ENCODE measurements at regions not wholly inside any gene's neighbourhood (a gene's known extent, or its start where the extent isn't known, plus 50 kb on each side); places are given as distances from the start of the nearest gene placed in this dataset.
"Not testable (repeated sequence)": the region's sequence is repeated elsewhere in the genome, so short reads cannot be mapped to it uniquely, and the experiment has no call there.

GRCh38 chr17:33950061-33950460 lies 305.0 kb upstream of the CCL2 start:
- no peak for DNase-seq

DNA sequence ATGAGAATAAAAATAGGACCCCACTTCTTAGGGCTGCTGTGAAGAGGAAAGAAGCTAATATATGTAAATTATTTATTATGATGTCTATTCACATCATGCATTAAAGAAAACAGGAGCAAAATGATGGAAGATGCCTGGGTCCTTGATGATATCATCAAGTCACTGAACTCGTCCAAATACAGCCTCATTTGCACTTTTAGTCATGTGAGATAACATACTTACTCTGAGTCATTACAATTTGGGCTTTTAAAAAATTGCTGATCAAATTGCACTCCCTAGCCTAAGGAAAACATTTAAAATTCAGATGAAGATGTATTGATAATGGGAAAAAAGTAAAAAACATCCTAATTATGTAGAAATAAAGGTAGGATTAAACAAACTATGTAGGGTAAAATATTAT lies 302.7 kb upstream of the CCL2 start:
- no peak for DNase-seq

DNA sequence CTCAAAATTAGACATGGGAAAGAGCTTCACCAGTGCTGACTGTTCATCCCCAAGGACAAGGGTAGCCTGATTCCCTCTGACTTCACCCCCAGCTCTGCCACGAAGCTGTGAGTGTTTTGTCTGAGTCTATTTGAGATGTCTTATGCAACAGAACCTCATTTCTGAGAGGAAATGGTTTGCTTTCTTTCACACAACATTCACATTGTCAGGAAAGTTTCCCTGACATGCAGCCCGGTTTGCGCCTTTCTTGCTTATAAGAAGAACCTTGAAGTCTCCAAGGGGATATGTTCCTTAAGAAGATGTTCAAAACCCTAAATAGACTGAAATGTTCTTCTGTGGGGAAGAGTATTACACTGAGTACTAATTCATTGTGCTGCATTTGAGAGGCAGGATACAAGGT lies 300.5 kb upstream of the CCL2 start:
- no peak for DNase-seq

- no peak for DNase-seq
Measured at GRCh38 chr17:33955461-33955860, 299.6 kb upstream of the CCL2 start.

GRCh38 chr17:33959098-33959497 lies 296.0 kb upstream of the CCL2 start:
- DNase-seq, result not testable (repeated sequence)

DNA sequence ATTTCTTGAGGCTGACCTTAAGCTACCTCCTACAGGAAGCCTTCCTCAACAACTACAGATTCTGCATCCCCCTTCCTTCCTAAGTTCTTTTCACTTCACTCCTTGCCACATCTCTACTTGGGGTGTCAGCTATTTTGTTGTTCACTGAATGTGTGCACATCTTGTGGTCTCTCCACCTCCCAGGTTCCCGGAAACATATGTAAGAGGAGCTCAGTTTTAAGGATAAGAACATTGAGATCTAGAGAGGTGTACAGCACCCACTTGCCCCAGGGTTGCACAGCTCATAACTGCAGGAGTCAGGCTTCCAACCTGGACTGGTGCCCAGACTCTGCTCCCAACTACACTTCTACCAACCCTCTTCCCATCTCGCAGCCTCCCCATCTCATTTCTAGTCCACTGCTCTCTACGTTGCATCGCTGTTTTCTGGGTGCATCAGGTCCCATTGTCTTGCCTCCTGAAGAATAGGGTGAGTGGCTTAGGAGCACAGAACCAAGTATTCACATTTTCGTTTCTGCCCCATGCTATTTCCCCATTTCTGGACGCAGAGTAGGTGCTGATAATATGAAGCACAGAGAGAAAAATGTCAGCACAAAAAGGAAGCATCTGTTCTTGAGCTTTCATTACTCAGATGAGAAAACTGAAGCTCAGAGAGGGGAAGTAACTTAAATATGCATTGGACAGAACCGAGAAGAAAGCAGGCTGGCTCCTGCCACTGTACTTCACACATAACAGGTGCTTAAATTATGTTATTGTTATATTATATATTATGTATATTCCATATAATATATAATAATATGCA lies 292.0 kb upstream of the CCL2 start:
- no peak for DNase-seq

GRCh38 chr17:33964344-33964979 lies 290.6 kb upstream of the CCL2 start:
- no peak for DNase-seq

- DNase-seq, result no peak
Measured at GRCh38 chr17:33966410-33967059, 288.6 kb upstream of the CCL2 start.

DNA sequence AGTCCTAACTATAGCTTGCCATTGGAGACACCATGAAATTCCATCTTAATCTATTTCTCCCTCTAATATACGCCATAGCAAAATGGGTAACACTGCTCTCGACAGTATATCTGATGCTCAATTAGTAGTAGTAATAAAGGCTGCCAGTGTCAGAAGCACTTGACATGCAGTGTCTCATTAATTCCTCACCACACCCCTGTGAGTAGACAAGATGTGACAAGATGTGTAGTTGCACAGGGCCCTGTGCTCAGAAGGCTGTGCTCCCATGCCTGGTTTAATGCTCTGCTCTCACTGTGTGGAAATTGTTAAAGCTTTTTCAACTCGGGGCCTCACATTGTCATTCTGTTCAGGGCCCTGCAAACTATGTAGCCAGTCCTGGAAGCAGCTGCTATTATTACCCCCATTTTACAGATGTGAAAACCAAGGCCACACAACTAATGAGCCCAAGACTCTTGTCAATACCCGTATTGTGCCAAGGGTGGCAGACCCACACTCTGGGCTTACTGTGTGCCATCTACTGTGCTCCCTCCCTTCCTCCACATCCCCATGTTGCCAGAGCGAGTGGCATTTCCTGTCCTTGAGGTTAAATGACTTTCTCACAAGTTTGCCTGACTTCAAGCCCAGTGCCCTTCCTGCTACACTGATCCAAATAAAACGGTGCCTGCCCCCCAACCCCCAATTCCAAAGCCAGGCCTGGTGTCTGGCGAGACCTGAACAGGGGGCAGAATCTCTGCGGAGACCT lies 287.3 kb upstream of the CCL2 start:
- DNase-seq, result no peak

- no peak for DNase-seq
Measured at GRCh38 chr17:33968350-33969044, 286.6 kb upstream of the CCL2 start.

- DNase-seq, result no peak
Measured at GRCh38 chr17:33970279-33970678, 284.8 kb upstream of the CCL2 start.

DNA sequence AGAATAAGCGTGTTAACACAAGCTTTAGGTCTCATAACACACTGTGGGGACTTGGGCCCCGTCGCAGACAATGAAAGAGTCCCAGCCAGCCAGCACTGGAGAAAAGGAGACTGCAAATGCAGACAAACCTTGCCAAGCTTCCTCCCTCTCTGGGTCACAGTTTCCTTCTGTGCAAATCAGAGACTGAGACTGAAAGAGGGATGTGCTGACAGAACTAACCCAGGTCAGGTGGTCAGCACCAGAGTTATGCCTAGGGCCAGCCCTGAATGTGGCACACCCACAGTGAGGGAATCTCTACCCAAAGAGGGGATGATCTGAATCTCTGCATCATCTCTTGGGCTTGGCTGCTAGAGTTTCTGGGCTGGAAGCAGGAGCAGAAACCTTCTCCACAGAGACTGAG lies 282.3 kb upstream of the CCL2 start:
- DNase-seq, result no peak

DNA sequence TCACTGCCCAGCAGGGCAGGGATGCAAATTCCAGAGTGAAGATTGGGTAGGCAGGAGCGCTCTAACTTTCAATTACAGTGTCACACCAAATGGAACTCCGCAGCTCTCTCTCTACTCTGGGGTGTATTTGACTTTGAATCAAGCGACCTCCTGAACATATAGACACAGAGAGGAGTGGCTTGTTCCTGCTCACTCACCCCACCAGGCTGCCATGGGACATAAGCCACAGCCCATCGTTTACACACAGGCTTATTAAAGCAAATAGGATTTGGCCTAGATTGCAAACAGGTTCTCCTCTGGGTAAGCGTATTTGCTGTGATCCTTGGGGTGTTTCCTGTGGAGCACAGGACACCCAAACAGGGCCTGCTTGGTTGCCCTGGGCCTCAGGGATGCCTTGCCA lies 281.6 kb upstream of the CCL2 start:
- DNase-seq, result no peak

- no peak for DNase-seq
Measured at GRCh38 chr17:33974276-33974675, 280.8 kb upstream of the CCL2 start.

DNA sequence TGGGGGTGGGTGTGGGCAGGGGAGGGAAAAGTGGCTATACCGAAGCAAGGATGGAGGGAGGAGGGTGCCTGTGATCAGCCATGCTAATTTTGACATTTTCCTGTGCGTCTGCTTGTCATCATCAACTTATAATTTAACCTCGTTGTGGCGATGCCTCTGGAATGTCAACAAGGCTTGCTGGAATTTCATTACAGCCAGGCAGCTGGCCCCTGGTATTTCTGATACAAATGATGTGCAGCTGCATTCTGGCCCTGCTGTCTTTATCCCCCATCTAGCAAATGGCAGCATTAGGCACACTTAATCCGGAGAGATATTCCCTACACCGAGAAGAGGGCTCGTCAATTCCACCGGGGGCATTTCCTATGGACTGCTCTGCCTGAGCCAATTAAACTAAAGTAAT lies 278.3 kb upstream of the CCL2 start:
- no peak for DNase-seq

GRCh38 chr17:33977729-33978514 lies 277.2 kb upstream of the CCL2 start:
- no peak for DNase-seq

- DNase-seq, result no peak
Measured at GRCh38 chr17:33978889-33979288, 276.2 kb upstream of the CCL2 start.

DNA sequence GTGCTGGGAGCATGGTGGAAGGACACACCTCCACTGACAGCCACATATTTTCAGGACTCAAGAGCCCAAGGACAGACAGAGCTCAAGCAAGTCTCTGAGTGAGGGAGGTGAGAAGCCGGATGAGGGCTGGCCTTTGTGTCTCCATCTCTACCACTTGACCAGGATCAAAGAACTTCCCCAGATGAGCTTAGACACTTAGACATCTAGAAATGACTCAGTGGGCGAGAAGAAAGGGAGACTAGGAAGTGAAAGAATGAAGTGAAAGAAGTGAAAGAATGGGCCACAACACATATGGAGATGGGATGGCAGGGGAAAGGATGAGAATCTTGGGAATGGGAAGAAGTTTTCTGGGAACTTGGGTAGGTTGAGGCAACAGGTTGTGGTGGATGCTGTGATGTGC lies 274.9 kb upstream of the CCL2 start:
- DNase-seq, result no peak

- no peak for DNase-seq
Measured at GRCh38 chr17:33981711-33982601, 273.1 kb upstream of the CCL2 start.

DNA sequence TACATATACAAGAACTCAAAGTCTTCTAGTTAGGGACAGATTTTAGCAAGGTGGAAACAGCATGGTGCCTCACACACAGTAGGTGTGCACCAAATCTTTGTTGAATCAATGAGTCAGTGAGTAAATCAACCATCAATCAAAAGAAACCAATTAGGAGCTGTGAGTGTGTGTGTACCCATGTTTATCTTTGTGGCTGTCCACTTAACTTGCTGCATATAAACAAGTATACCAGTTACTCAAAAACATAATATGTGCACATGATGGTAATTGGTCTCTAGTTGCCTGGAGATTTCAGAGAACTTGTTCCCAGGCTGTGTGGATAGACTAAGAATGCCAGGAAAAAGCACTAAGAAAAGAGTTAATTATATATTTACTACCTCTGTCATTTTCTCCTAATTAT lies 272.2 kb upstream of the CCL2 start:
- DNase-seq, result no peak

All from activated CD4-positive, alpha-beta T cell treated with anti-CD3 and anti-CD28 coated beads, Interleukin-2, amount 50 U/mL, for 4 hours (primary cell).